H1 (cell line): ENCODE measurements at regions not wholly inside any gene's neighbourhood (a gene's known extent, or its start where the extent isn't known, plus 50 kb on each side); places are given as distances from the start of the nearest gene placed in this dataset.

Experiments
- CTCF ChIA-PET: fragments of 300-600 bp; sonication (Branson Sonifier 250); formaldehyde crosslinking; loops from one replicate; lab custom pipeline; 2021; ENCODE audit not compliant: partially characterized antibody; lab: Charles Lee
- POLR2A ChIA-PET: fragments of 300-600 bp; sonication (Branson Sonifier 250); formaldehyde crosslinking; loops from one replicate; lab custom pipeline; 2021; ENCODE audit warnings: inconsistent platforms; ENCODE audit not compliant: partially characterized antibody; lab: Charles Lee
- DNase-seq, 2 experiments: peaks; one replicate each; pipeline versions ENCODE4 v3.0.0 to v3.0.0-alpha.2; 2010 to 2022; ENCODE audit warnings: low spot score in 2 of 2, low read depth in 1 of 2, mixed read lengths in 1 of 2
- FAIRE-seq: peaks from 2 replicates; lab custom pipeline; 2011; peaks lifted over from hg19 to GRCh38; lab: Jason Lieb, UNC
- H2AFZ ChIP-seq: 2 replicates; pipeline ENCODE4 v1.8.1; 2012; ENCODE audit warnings: low read length, inconsistent platforms
- H2AK5ac ChIP-seq: 2 replicates; pipeline ENCODE4 v1.6.1; 2013; ENCODE audit warnings: low read depth, low read length
- H2BK120ac ChIP-seq: replicated peaks from 2 replicates; pipeline ENCODE3; 2013; ENCODE audit warnings: low read depth, low read length, inconsistent platforms
- H2BK12ac ChIP-seq: 2 replicates; pipeline ENCODE4 v1.6.1; 2013; ENCODE audit warnings: low read depth, low read length
- H2BK15ac ChIP-seq: 2 replicates; pipeline ENCODE4 v1.6.1; 2013; ENCODE audit warnings: low read length
- H2BK20ac ChIP-seq: 2 replicates; pipeline ENCODE4 v1.6.1; 2013; ENCODE audit warnings: low read length
- H2BK5ac ChIP-seq: 2 replicates; pipeline ENCODE4 v1.6.1; 2013; ENCODE audit warnings: low read depth, low read length
- H3K14ac ChIP-seq: 2 replicates; pipeline ENCODE4 v1.6.1; 2013; ENCODE audit warnings: inconsistent platforms; ENCODE audit not compliant: insufficient read length
- H3K18ac ChIP-seq: 2 replicates; pipeline ENCODE4 v1.6.1; 2013; ENCODE audit warnings: low read length; ENCODE audit errors: extremely low read depth
- H3K23ac ChIP-seq: 2 replicates; pipeline ENCODE4 v1.6.1; 2013; ENCODE audit warnings: inconsistent platforms; ENCODE audit not compliant: insufficient read length
- H3K23me2 ChIP-seq: 2 replicates; pipeline ENCODE4 v1.6.1; 2013; ENCODE audit warnings: low read depth, low read length
- H3K27ac ChIP-seq: 2 replicates; pipeline ENCODE4 v1.6.1; 2011; ENCODE audit warnings: low read depth, low read length, inconsistent platforms
- H3K27me3 ChIP-seq, 4 experiments: replicated peaks in 1 of 4; 1 replicate in 1 of 4; 2 replicates in 3 of 4; pipeline versions ENCODE4 v1.6.1 to v1.8.1; 2011 to 2013; ENCODE audit warnings: low read length in 3 of 4, mild to moderate bottlenecking in 3 of 4, inconsistent platforms in 2 of 4, mixed read lengths in 2 of 4, moderate library complexity in 1 of 4; ENCODE audit not compliant: control insufficient read depth in 3 of 4, insufficient read depth in 3 of 4; ENCODE audit errors: extremely low read depth in 1 of 4
- H3K36me3 ChIP-seq, 4 experiments: 2 replicates each; pipeline versions ENCODE4 v1.6.1 to v1.8.1; 2011 to 2013; ENCODE audit warnings: mild to moderate bottlenecking in 4 of 4, low read length in 3 of 4, moderate library complexity in 2 of 4, control low read depth in 1 of 4, inconsistent platforms in 1 of 4; ENCODE audit not compliant: insufficient read depth in 4 of 4, control insufficient read depth in 2 of 4
- H3K4ac ChIP-seq: replicated peaks from 2 replicates; pipeline ENCODE3; 2013; ENCODE audit warnings: low read length, low read depth, mixed read lengths, inconsistent platforms; ENCODE audit not compliant: insufficient read length
- H3K4me1 ChIP-seq, 4 experiments: replicated peaks in 1 of 4; 1 replicate in 1 of 4; 2 replicates in 3 of 4; pipeline versions ENCODE4 v1.6.1 to v1.8.1; 2011 to 2013; ENCODE audit warnings: low read length in 3 of 4, inconsistent platforms in 2 of 4, mixed read lengths in 1 of 4; ENCODE audit not compliant: insufficient read depth in 4 of 4, control insufficient read depth in 3 of 4
- H3K4me2 ChIP-seq, 2 experiments: 2 replicates each; pipeline versions ENCODE4 v1.6.1 to v1.8.1; 2011 to 2013; ENCODE audit warnings: low read depth in 2 of 2, low read length in 2 of 2, control low read depth in 1 of 2, inconsistent platforms in 1 of 2, mild to moderate bottlenecking in 1 of 2; ENCODE audit not compliant: insufficient read depth in 1 of 2
- H3K4me3 ChIP-seq, 4 experiments: fragments of 200-600, 300-600 bp in 1 of 4; sonication (generic), shearing (Covaris generic), sonication (Bioruptor Twin) in 1 of 4; 2 replicates each; pipeline versions ENCODE4 v1.5.1 to v1.8.1; 2011 to 2016; ENCODE audit warnings: low read length in 4 of 4, low read depth in 3 of 4, control low read depth in 2 of 4, inconsistent platforms in 2 of 4, mild to moderate bottlenecking in 2 of 4, mixed read lengths in 1 of 4, moderate library complexity in 1 of 4; ENCODE audit not compliant: insufficient read depth in 2 of 4; ENCODE audit errors: extremely low read depth in 1 of 4
- H3K56ac ChIP-seq: replicated peaks from 2 replicates; pipeline ENCODE3; 2013; ENCODE audit warnings: low read depth, mild to moderate bottlenecking, mixed read lengths, low read length, inconsistent platforms; ENCODE audit not compliant: insufficient read length
- H3K79me1 ChIP-seq: 2 replicates; pipeline ENCODE4 v1.6.1; 2013; ENCODE audit warnings: low read depth, low read length, control low read depth
- H3K79me2 ChIP-seq, 2 experiments: 2 replicates each; pipeline versions ENCODE4 v1.6.1 to v1.8.1; 2012 to 2013; ENCODE audit warnings: low read length in 2 of 2, mild to moderate bottlenecking in 2 of 2, inconsistent platforms in 1 of 2; ENCODE audit not compliant: insufficient read depth in 2 of 2, control insufficient read depth in 1 of 2
- H3K9ac ChIP-seq, 4 experiments: replicated peaks in 1 of 4; 1 replicate in 1 of 4; 2 replicates in 3 of 4; pipeline versions ENCODE4 v1.6.1 to v1.8.1; 2011 to 2013; ENCODE audit warnings: low read depth in 3 of 4, low read length in 3 of 4, control low read depth in 2 of 4, mild to moderate bottlenecking in 2 of 4, moderate library complexity in 2 of 4, inconsistent platforms in 1 of 4; ENCODE audit errors: extremely low read depth in 1 of 4
- H3K9me3 ChIP-seq, 2 experiments: 2 replicates each; pipeline versions ENCODE4 v1.6.1 to v1.8.1; 2012 to 2013; ENCODE audit warnings: mild to moderate bottlenecking in 2 of 2, moderate library complexity in 2 of 2, control low read depth in 1 of 2, inconsistent platforms in 1 of 2, low read depth in 1 of 2, low read length in 1 of 2, mixed read lengths in 1 of 2; ENCODE audit not compliant: insufficient read depth in 2 of 2
- H4K20me1 ChIP-seq, 2 experiments: replicated peaks in 1 of 2; 2 replicates each; pipeline versions ENCODE3 to v1.8.1; 2011 to 2013; ENCODE audit warnings: inconsistent platforms in 2 of 2, low read length in 2 of 2, mild to moderate bottlenecking in 1 of 2; ENCODE audit not compliant: insufficient read depth in 2 of 2, control insufficient read depth in 1 of 2
- H4K5ac ChIP-seq: 2 replicates; pipeline ENCODE4 v1.6.1; 2013; ENCODE audit warnings: low read length, low read depth, mixed read lengths, inconsistent platforms; ENCODE audit not compliant: insufficient read length
- H4K8ac ChIP-seq: 2 replicates; pipeline ENCODE4 v1.8.0; 2013; ENCODE audit warnings: mild to moderate bottlenecking, moderate library complexity, low read length, inconsistent platforms; ENCODE audit not compliant: insufficient read depth; ENCODE audit errors: extremely low read depth
- H4K91ac ChIP-seq: replicated peaks from 2 replicates; pipeline ENCODE3; 2013; ENCODE audit warnings: low read length, mixed read lengths, inconsistent platforms; ENCODE audit not compliant: insufficient read length
- ASH2L ChIP-seq: fragments of 200-600, 300-600 bp; sonication (generic); IDR thresholded peaks from one replicate; pipeline ENCODE4 v1.7.1; 2017; ENCODE audit warnings: low read length
- EP300 ChIP-seq, 2 experiments: IDR thresholded peaks; 1 replicate in 1 of 2; 2 replicates in 1 of 2; pipeline ENCODE4 v1.6.1; 2011 to 2012; ENCODE audit warnings: low read depth in 2 of 2, low read length in 2 of 2, mild to moderate bottlenecking in 2 of 2, borderline replicate concordance in 1 of 2, inconsistent platforms in 1 of 2, moderate library complexity in 1 of 2
- GABPA ChIP-seq: IDR thresholded peaks from 2 replicates; pipeline ENCODE4 v1.6.1; 2011; ENCODE audit warnings: mild to moderate bottlenecking, low read length, moderate library complexity, borderline replicate concordance; ENCODE audit not compliant: insufficient read depth
- KDM1A ChIP-seq: fragments of 200-600, 300-600 bp; sonication (generic); IDR thresholded peaks from 2 replicates; pipeline ENCODE4 v1.7.1; 2016; ENCODE audit warnings: mild to moderate bottlenecking, low read length, borderline replicate concordance
- RFX5 ChIP-seq: IDR thresholded peaks from 2 replicates; pipeline ENCODE4 v1.6.1; 2011; ENCODE audit warnings: low read depth, low read length, improper control_type of control experiment, borderline replicate concordance
- SIX5 ChIP-seq: IDR thresholded peaks from 2 replicates; pipeline ENCODE4 v1.6.1; 2011; ENCODE audit warnings: mild to moderate bottlenecking, low read depth, low read length
- SRF ChIP-seq: IDR thresholded peaks from 2 replicates; pipeline ENCODE4 v1.6.1; 2011; ENCODE audit warnings: mild to moderate bottlenecking, low read depth, low read length, moderate library complexity
- SUZ12 ChIP-seq: fragments of 200-600 bp; sonication (generic); IDR thresholded peaks from 2 replicates; pipeline ENCODE4 v1.6.1; 2012; ENCODE audit warnings: mild to moderate bottlenecking, inconsistent platforms, low read length, moderate library complexity, mixed read lengths
- TAF7 ChIP-seq: optimal IDR thresholded peaks from 2 replicates; pipeline ENCODE3; 2011; ENCODE audit warnings: low read depth, mild to moderate bottlenecking, inconsistent platforms, low read length, moderate library complexity, borderline replicate concordance
- TBP ChIP-seq: IDR thresholded peaks from 2 replicates; pipeline ENCODE4 v1.6.1; 2011; ENCODE audit warnings: low read depth, low read length, improper control_type of control experiment
- TCF12 ChIP-seq: IDR thresholded peaks from 2 replicates; pipeline ENCODE4 v1.6.1; 2011; ENCODE audit warnings: low read depth, mild to moderate bottlenecking, low read length
- TEAD4 ChIP-seq: IDR thresholded peaks from 2 replicates; pipeline ENCODE4 v1.6.1; 2012; ENCODE audit warnings: low read depth, low read length, inconsistent platforms, mixed read lengths

DNA sequence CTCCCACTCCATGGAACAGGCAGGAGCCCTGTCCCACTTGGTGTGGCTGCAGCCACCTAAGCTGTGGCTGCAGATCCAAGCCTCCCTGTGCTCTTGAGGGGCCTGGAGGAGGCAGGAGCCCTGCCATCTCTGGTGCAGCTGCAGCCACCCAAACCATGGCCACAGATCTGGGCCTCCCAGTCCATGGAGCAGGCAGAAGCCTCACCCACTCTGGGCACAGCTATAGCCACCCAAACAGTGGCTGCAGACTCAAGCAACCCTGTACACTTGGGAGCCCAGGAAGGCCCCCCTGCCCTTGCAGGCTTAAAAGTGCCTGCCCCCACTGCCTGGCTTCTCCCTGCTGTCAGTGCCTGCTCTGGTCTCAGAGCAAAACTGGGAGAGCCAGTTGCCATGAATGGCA is 320.3 kb downstream of the RFPL4B start:
- no peaks in the 10 kb centered on the region for H3K36me3 ChIP-seq
- no peak overlapping the region for H2BK120ac ChIP-seq
- no peak overlapping the region for H3K56ac ChIP-seq
- no peak overlapping the region for H2AK5ac ChIP-seq
- H3K23me2 ChIP-seq: no peaks in the 10 kb centered on the region
- H3K79me2 ChIP-seq: no peaks in the 10 kb centered on the region
- no peak overlapping the region for H3K4me3 ChIP-seq
- no peak for TF ChIP-seq SRF
- TF ChIP-seq KDM1A: no peak
- no peak for TF ChIP-seq ASH2L
- TF ChIP-seq TBP: no peak
- no peak for TF ChIP-seq TCF12
- TF ChIP-seq TAF7: no peak
- no peak for TF ChIP-seq GABPA
- no peak for TF ChIP-seq RFX5
- TF ChIP-seq EP300 (IDR thresholded peaks at IDR 0.05; ENCODE audit: borderline replicate concordance in 1 of 2, low read depth in 2 of 2, low read length in 2 of 2): no peak
- no peak for TF ChIP-seq SIX5
- no peak for TF ChIP-seq SUZ12
- TF ChIP-seq TEAD4: no peak
- FAIRE-seq: no peak
- no peak overlapping the region for H3K4me2 ChIP-seq
- no peak overlapping the region for H3K23ac ChIP-seq
- no peak overlapping the region for H2BK5ac ChIP-seq
- no peak overlapping the region for H4K5ac ChIP-seq
- no peak for DNase-seq
- H3K9ac ChIP-seq: no peak overlapping the region
- H3K18ac ChIP-seq: no peak overlapping the region
- H3K27me3 ChIP-seq: no peaks in the 10 kb centered on the region
- no peak overlapping the region for H2BK20ac ChIP-seq
- H4K20me1 ChIP-seq: no peaks in the 10 kb centered on the region
- CTCF ChIA-PET: no interaction called here
- H3K79me1 ChIP-seq: no peaks in the 10 kb centered on the region
- no peak overlapping the region for H2AFZ ChIP-seq
- H3K27ac ChIP-seq: no peak overlapping the region
- no peak overlapping the region for H3K4ac ChIP-seq
- H2BK15ac ChIP-seq: no peak overlapping the region
- H3K9me3 ChIP-seq: no peaks in the 10 kb centered on the region
- no peak overlapping the region for H4K8ac ChIP-seq
- no peak overlapping the region for H2BK12ac ChIP-seq
- no peak overlapping the region for H3K14ac ChIP-seq
- POLR2A ChIA-PET: no interaction called here
- no peaks in the 10 kb centered on the region for H3K4me1 ChIP-seq
- no peak overlapping the region for H4K91ac ChIP-seq
